PFSK-1 (cell line): ENCODE measurements at regions not wholly inside any gene's neighbourhood (a gene's known extent, or its start where the extent isn't known, plus 50 kb on each side); places are given as distances from the start of the nearest gene placed in this dataset.

Experiments
- FOXP2 ChIP-seq: optimal IDR thresholded peaks from 2 replicates; pipeline ENCODE3; 2011; ENCODE audit warnings: borderline replicate concordance, control low read depth, inconsistent platforms; ENCODE audit not compliant: insufficient read depth; ENCODE audit errors: extremely low read length, extremely low read depth
- POLR2AphosphoS5 ChIP-seq: IDR thresholded peaks from 2 replicates; pipeline ENCODE4 v1.6.1; 2012; ENCODE audit warnings: low read depth, mild to moderate bottlenecking, control low read depth, low read length, moderate library complexity
- SIN3A ChIP-seq: IDR thresholded peaks from 2 replicates; pipeline ENCODE4 v1.6.1; 2012; ENCODE audit warnings: mild to moderate bottlenecking, low read length, moderate library complexity, borderline replicate concordance; ENCODE audit not compliant: insufficient read depth
- TAF1 ChIP-seq: IDR thresholded peaks from 2 replicates; pipeline ENCODE4 v1.6.1; 2012; ENCODE audit warnings: low read length, control low read depth, borderline replicate concordance; ENCODE audit not compliant: insufficient read depth
- TF ChIP-seq, protein P1 (sequence below), 2 experiments: IDR thresholded peaks; 2 replicates each; pipeline versions ENCODE4 v1.6.1 to v1.8.0; 2011 to 2012; ENCODE audit warnings: low read depth in 2 of 2, low read length in 2 of 2, control low read depth in 1 of 2, inconsistent platforms in 1 of 2, mild to moderate bottlenecking in 1 of 2, moderate library complexity in 1 of 2; ENCODE audit not compliant: insufficient read depth in 1 of 2

DNA sequence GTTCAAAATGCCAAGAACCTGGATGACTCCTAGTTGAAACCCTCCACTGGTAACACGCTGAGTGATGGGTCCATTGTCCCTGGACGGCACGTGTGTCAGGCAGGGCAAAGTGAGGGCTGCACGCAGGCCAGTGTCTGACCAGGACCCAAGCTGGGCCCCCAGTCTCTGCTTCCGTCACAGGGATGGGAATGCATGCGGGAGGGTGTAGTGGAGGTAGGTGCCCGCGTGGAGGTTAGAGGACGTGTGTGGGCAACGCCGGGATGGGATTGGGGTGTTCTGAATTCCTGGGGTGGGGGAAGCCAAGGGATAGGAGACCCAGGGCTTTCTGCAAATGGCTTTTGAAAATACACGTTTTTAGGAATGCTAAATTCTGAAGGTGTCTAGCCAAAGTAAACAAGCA is 943.3 kb downstream of the BRD1 start:
- no peak for TF ChIP-seq SIN3A
- TF ChIP-seq, protein P1, sequence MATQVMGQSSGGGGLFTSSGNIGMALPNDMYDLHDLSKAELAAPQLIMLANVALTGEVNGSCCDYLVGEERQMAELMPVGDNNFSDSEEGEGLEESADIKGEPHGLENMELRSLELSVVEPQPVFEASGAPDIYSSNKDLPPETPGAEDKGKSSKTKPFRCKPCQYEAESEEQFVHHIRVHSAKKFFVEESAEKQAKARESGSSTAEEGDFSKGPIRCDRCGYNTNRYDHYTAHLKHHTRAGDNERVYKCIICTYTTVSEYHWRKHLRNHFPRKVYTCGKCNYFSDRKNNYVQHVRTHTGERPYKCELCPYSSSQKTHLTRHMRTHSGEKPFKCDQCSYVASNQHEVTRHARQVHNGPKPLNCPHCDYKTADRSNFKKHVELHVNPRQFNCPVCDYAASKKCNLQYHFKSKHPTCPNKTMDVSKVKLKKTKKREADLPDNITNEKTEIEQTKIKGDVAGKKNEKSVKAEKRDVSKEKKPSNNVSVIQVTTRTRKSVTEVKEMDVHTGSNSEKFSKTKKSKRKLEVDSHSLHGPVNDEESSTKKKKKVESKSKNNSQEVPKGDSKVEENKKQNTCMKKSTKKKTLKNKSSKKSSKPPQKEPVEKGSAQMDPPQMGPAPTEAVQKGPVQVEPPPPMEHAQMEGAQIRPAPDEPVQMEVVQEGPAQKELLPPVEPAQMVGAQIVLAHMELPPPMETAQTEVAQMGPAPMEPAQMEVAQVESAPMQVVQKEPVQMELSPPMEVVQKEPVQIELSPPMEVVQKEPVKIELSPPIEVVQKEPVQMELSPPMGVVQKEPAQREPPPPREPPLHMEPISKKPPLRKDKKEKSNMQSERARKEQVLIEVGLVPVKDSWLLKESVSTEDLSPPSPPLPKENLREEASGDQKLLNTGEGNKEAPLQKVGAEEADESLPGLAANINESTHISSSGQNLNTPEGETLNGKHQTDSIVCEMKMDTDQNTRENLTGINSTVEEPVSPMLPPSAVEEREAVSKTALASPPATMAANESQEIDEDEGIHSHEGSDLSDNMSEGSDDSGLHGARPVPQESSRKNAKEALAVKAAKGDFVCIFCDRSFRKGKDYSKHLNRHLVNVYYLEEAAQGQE (IDR thresholded peaks at IDR 0.05; ENCODE audit: insufficient read depth in 1 of 2, low read depth in 2 of 2, low read length in 2 of 2), result no peak
- TF ChIP-seq FOXP2, result no peak
- no peak for TF ChIP-seq POLR2AphosphoS5
- TF ChIP-seq TAF1, result no peak

DNA sequence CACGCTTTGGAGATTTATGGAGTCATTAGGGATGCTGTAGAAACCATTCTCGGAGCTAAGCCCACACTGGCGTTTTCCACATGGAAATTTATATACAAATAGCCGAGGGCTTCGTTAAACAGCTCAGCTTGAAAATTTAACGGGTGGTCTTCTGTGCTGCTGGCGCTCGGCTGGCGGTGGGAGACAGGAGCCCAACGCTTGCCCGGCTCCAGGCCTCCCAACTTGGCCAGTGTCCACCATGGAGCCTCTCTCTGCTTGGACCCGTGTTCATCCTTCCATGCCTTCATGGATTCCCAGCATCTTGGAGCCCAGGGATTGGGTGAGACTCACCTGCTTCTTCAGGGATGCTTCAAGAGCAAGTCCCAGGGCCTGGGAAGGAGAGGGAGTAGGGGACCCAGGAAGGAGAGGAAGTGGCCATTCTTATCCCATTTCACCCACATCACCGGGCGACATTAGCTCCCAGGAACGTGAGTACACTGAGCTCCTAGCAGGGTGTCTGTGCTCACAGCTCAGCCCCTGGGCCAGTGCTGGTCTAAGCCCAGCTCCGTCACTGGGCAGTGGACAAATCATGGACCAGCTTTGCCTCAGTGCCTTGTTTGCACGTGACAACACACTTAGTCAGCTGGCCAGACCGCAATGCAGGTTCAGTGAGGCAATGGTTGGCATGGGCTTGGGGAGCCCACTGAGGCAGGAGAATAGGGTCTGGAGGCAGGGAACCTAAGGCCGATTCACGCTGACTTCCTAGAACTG is 944.3 kb downstream of the BRD1 start:
- TF ChIP-seq TAF1 (no peak), POLR2AphosphoS5 (no peak), SIN3A (no peak), FOXP2 (no peak)
- TF ChIP-seq, protein P1 (IDR thresholded peaks at IDR 0.05; ENCODE audit: insufficient read depth in 1 of 2, low read depth in 2 of 2, low read length in 2 of 2), result no peak

DNA sequence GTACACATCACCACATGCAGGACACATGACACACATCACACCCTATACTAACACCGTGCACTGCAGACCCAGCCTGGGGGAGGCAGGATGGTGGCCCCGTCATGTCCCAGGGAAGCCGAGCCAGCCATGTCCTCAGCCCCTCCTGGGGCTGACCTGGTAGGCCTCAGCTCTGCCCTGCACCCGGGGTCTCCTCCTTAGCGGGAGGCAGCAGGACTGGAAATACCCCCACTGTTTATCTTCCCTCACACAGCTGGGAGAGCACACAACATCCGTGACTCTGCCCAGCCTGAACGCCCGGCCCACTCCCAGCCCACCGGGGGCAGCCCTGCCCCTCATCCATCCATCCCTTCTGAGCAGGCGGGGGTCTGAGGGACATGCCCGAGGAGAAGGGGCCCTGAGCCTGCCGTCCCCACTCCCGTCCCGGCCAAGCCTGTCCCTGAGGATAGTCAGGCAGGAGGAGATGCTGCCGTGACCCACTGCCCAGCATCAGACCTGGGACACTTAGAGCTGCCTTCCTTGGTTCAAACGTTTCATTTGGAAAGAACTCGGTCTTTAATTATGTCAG is 945.0 kb downstream of the BRD1 start:
- TF ChIP-seq FOXP2 (no peak), TAF1 (no peak), POLR2AphosphoS5 (no peak), SIN3A (no peak)
- TF ChIP-seq, protein P1 (IDR thresholded peaks at IDR 0.05; ENCODE audit: insufficient read depth in 1 of 2, low read depth in 2 of 2, low read length in 2 of 2), result no peak

GRCh38 chr22:48881326-48881980 is 946.2 kb downstream of the BRD1 start:
- TF ChIP-seq, protein P1 (IDR thresholded peaks at IDR 0.05; ENCODE audit: insufficient read depth in 1 of 2, low read depth in 2 of 2, low read length in 2 of 2), result no peak
- TF ChIP-seq FOXP2 (no peak), TAF1 (no peak)
